Vagina (tissue), 2 donors: ENCODE measurements at regions not wholly inside any gene's neighbourhood (a gene's known extent, or its start where the extent isn't known, plus 50 kb on each side); places are given as distances from the start of the nearest gene placed in this dataset.

Experiments used
- DNase-seq, 2 donors: peaks; one replicate each; pipeline ENCODE4 v3.0.0-alpha.2; 2017; ENCODE audit errors: extremely low spot score in 2 of 2
- H3K27ac ChIP-seq: fragments of 200-600 bp; sonication (generic); one replicate; pipeline ENCODE4 v1.5.1; 2019
- H3K27me3 ChIP-seq: fragments of 200-600 bp; sonication (generic); one replicate; pipeline ENCODE4 v1.5.1; 2019
- H3K36me3 ChIP-seq, 2 donors: fragments of 200-600 bp; sonication (generic); one replicate each; pipeline ENCODE4 v1.5.1; 2017 to 2019
- H3K4me1 ChIP-seq: fragments of 200-600 bp; sonication (generic); one replicate; pipeline ENCODE4 v1.5.1; 2019
- H3K4me3 ChIP-seq, 2 donors: fragments of 200-600 bp; sonication (generic); 1 replicate in 1 of 2; 2 replicates in 1 of 2; pipeline ENCODE4 v1.5.1; 2016 to 2019
- H3K9me3 ChIP-seq: fragments of 200-600 bp; sonication (generic); one replicate; pipeline ENCODE4 v1.5.1; 2019
- POLR2A ChIP-seq, 2 donors: fragments of 450-650 bp; IDR thresholded peaks; one replicate each; pipeline ENCODE4 v1.6.1; 2017; ENCODE audit warnings: antibody characterized with exemption in 2 of 2, mild to moderate bottlenecking in 2 of 2, moderate library complexity in 2 of 2
- POLR2AphosphoS5 ChIP-seq, 2 donors: sonication (generic); formaldehyde crosslinking; IDR thresholded peaks; one replicate each; pipeline ENCODE4 v1.9.0; 2017; ENCODE audit warnings: antibody characterized with exemption in 2 of 2, mild to moderate bottlenecking in 2 of 2, low read depth in 1 of 2; ENCODE audit not compliant: insufficient read depth in 1 of 2
- intact Hi-C: fragments of 100-400 bp; cut with DNase I; formaldehyde crosslinking; loops from one replicate; pipeline ENCODE4 v1.15.1; 2023
- TF ChIP-seq, protein P1 (sequence below), 3 experiments: fragments of 450-650 bp in 2 of 3; fragments of 200-600 bp in 1 of 3; sonication (generic) in 1 of 3; IDR thresholded peaks; one replicate each; pipeline ENCODE4 v1.5.1; 2017 to 2019; ENCODE audit warnings: antibody characterized with exemption in 3 of 3, mild to moderate bottlenecking in 2 of 3, moderate library complexity in 2 of 3

GRCh38 chr1:29859126-29859525 lies 622.8 kb downstream of the PTPRU start:
- Histone ChIP-seq H3K36me3 (no peaks in the 10 kb centered on the region), H3K9me3 (no peaks in the 10 kb centered on the region), H3K27me3 (no peaks in the 10 kb centered on the region), H3K4me3 (no peak overlapping the region), H3K27ac (no peak overlapping the region), H3K4me1 (no peaks in the 10 kb centered on the region)
- no peak for TF ChIP-seq POLR2A (IDR thresholded peaks at IDR 0.05)
- TF ChIP-seq, protein P1, sequence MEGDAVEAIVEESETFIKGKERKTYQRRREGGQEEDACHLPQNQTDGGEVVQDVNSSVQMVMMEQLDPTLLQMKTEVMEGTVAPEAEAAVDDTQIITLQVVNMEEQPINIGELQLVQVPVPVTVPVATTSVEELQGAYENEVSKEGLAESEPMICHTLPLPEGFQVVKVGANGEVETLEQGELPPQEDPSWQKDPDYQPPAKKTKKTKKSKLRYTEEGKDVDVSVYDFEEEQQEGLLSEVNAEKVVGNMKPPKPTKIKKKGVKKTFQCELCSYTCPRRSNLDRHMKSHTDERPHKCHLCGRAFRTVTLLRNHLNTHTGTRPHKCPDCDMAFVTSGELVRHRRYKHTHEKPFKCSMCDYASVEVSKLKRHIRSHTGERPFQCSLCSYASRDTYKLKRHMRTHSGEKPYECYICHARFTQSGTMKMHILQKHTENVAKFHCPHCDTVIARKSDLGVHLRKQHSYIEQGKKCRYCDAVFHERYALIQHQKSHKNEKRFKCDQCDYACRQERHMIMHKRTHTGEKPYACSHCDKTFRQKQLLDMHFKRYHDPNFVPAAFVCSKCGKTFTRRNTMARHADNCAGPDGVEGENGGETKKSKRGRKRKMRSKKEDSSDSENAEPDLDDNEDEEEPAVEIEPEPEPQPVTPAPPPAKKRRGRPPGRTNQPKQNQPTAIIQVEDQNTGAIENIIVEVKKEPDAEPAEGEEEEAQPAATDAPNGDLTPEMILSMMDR (IDR thresholded peaks at IDR 0.05): no peak
- TF ChIP-seq POLR2AphosphoS5 (IDR thresholded peaks at IDR 0.05; ENCODE audit: insufficient read depth in 1 of 2, low read depth in 1 of 2): no peak
- no peak for DNase-seq
- intact Hi-C loops: no loop called here

- Histone ChIP-seq H3K36me3 (no peaks in the 10 kb centered on the region), H3K9me3 (no peaks in the 10 kb centered on the region), H3K27ac (no peak overlapping the region), H3K4me3 (no peak overlapping the region), H3K27me3 (no peaks in the 10 kb centered on the region), H3K4me1 (no peaks in the 10 kb centered on the region)
- DNase-seq: no peak
- TF ChIP-seq POLR2AphosphoS5 (IDR thresholded peaks at IDR 0.05; ENCODE audit: insufficient read depth in 1 of 2, low read depth in 1 of 2) (no peak), POLR2A (IDR thresholded peaks at IDR 0.05) (no peak)
- TF ChIP-seq, protein P1 (IDR thresholded peaks at IDR 0.05): no peak
- intact Hi-C loops: no loop called here
Observed at GRCh38 chr1:29858646-29859045, 622.3 kb downstream of the PTPRU start.

DNA sequence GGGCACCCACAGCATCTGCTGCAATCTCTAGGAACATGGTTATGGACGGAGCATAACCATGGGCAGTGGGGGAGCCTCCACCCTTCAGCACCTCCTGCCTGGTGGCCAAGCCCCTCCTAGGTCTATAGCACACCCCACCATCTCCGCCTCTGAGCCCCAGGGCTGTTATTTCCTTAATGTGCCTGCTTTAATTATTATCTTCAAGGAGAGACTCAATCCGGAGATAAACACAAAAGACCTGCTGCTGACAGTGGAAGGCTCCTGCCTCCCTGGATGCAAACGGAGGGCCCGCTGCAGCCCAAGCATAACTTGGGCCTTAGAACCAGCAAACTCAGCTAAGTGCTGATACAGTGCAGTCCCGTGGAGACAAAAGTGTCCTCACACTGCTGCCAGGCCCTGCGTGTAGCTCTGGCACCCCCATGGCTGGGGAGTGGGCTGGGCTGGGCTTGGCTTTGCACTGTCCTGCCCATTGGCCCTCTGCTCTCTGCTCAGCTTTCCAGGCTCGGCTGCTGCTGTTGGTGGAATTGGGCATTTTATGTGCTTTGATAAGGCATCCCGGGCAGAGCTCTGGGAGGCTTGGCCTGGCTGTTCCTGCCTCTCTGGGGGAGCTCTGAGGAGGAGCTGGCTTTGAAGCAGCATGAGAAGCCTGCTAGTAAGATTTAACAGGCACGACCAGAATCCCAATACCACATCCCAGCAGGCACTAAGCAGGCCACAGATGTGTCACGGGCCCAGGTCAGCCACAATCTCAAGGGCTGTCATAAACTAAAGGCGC lies 620.2 kb downstream of the PTPRU start:
- no peak for DNase-seq
- Histone ChIP-seq H3K36me3 (no peaks in the 10 kb centered on the region), H3K27me3 (no peaks in the 10 kb centered on the region), H3K4me1 (no peaks in the 10 kb centered on the region), H3K27ac (no peak overlapping the region), H3K9me3 (no peaks in the 10 kb centered on the region), H3K4me3 (no peak overlapping the region)
- no peak for TF ChIP-seq POLR2A (IDR thresholded peaks at IDR 0.05)
- no peak for TF ChIP-seq POLR2AphosphoS5 (IDR thresholded peaks at IDR 0.05; ENCODE audit: insufficient read depth in 1 of 2, low read depth in 1 of 2)
- TF ChIP-seq, protein P1 (IDR thresholded peaks at IDR 0.05): no peak
- intact Hi-C loops: no loop called here

- no peaks in the 10 kb centered on the region for H3K36me3 ChIP-seq
- no peak overlapping the region for H3K4me3 ChIP-seq
- no peak for DNase-seq
- no peaks in the 10 kb centered on the region for H3K4me1 ChIP-seq
- intact Hi-C loops: no loop called here
- no peak for TF ChIP-seq POLR2AphosphoS5 (IDR thresholded peaks at IDR 0.05; ENCODE audit: insufficient read depth in 1 of 2, low read depth in 1 of 2)
- no peak for TF ChIP-seq POLR2A (IDR thresholded peaks at IDR 0.05)
- TF ChIP-seq, protein P1 (IDR thresholded peaks at IDR 0.05): no peak
- no peaks in the 10 kb centered on the region for H3K9me3 ChIP-seq
- H3K27ac ChIP-seq: no peak overlapping the region
- H3K27me3 ChIP-seq: no peaks in the 10 kb centered on the region
Observed at GRCh38 chr1:29855561-29856160, 619.3 kb downstream of the PTPRU start.

DNA sequence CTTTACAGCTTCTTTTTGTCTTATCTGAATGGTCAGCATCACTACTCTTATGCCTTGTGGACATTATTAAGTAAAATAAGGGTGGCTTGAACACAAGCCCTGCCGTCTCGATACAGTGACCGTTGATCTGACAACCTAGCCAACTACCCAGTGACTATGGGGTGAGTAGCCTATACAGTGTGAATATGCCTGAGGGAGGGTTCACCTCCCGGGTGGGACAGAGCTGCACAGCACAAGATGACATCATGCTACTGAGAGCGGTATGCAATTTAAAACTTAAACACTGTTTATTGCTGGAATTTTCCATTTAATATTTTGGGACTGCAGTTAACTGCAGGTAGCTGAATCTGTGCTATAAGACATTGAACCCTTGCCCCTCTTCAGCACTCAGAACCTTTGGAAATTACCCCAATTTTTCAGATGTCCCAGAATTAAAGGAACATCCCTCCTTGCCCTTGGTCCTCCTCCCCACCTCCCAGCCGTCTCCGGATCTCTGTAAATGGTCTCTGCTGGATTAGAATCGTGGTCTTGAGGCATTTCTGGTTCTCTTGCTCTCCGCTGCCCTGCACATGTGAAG lies 618.5 kb downstream of the PTPRU start:
- TF ChIP-seq, protein P1 (IDR thresholded peaks at IDR 0.05): no peak
- TF ChIP-seq POLR2A (IDR thresholded peaks at IDR 0.05) (no peak), POLR2AphosphoS5 (IDR thresholded peaks at IDR 0.05; ENCODE audit: insufficient read depth in 1 of 2, low read depth in 1 of 2) (no peak)
- DNase-seq: no peak
- Histone ChIP-seq H3K4me1 (no peaks in the 10 kb centered on the region), H3K36me3 (no peaks in the 10 kb centered on the region), H3K27ac (no peak overlapping the region), H3K27me3 (no peaks in the 10 kb centered on the region), H3K9me3 (no peaks in the 10 kb centered on the region), H3K4me3 (no peak overlapping the region)
- intact Hi-C loops: no loop called here
